HS-5 (cell line): ENCODE measurements at regions not wholly inside any gene's neighbourhood (a gene's known extent, or its start where the extent isn't known, plus 50 kb on each side); places are given as distances from the start of the nearest gene placed in this dataset.

Experiments used
- DNase-seq: peaks from one replicate; pipeline ENCODE4 v3.0.0-alpha.2; 2012; ENCODE audit warnings: low read depth

DNA sequence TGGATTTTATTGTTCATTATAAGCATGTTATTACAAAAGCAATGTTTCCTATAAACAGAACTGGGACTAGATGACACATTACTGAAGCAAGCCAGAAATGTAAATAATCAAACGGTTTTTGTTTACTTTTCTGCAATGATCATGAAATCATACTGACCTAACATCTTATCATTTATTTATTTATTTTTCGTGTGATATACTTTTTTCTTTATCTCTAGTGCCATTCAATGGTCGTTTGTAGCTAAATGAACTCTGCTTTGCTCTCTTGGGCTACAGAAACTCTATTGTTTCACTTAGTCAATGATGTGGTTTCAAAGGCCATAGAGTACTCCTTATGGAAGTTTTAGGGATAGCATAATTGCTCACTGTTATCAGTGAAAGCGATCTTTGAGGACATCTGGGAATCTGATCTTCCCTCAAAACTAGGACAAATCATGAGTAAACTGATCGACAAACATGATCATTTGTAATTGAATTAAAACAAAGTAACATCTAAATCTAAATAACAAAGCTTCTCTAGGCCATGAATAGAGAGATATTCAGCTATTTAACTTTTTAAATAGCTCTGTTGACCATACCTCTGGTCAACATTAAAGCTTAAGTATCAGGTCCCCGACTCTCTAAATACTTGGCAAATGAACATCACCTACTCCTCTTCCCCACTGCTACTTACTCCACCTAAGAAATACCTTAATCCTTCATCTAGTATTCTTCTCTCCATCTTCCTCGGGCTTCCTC, 933.4 kb downstream of the TFAP2A start:
- no peak for DNase-seq

DNA sequence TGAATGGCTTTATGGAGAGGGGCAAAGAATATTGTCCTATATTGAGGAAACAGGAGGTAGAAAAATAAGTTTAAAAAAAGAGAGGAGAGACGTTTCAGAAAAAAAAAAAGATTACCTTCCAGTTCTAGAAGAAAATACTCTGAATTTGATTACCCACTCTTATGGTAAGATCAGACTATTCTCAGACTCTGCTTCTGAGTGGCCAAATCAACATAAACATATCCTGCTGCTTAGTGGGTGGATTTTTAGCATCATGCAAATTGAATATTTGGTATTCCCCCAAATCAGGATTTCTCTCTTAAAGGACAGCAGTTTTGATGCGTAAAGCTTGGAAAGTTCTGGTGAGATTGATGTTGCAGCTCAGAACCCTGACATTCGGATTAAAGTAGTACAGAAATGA, 946.6 kb downstream of the TFAP2A start:
- no peak for DNase-seq

DNA sequence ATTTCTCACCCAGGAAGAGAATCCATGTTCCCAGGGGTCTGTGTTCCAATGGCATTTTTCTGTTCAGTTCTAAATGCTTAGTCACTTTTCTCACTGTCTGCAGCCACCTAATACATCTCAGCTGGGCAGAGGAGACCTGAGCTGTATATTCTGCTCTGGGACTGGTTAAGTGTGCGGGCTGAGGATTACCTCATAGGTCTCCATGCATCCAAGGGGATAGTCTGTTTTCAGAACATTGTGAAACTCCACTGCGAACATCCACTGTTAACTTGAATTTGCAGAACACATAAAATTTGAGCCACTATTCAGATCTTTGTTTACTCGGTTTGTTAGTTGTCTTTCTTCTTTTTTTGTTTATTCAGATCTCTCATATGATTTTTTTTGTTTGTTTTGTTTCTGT, 947.1 kb downstream of the TFAP2A start:
- DNase-seq, result no peak

DNA sequence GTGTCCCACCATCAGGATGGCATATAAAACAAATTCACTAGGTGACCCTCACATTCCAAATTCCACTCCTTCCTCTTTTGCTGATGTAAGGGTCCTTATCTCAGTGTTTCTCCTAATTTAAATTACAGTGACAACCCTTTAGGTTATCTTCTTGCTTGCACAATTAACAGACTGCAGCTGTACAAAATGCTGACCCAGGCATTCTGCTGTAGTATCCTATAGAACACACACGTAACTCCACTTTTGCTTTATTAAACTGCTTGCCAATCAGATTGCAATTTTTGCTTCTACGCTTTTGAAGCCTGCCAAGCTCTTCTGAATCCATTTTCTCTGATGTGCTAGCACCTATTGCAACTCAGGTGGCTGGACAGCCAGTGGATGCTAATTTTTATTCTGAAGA, 950.3 kb downstream of the TFAP2A start:
- DNase-seq, result no peak

DNA sequence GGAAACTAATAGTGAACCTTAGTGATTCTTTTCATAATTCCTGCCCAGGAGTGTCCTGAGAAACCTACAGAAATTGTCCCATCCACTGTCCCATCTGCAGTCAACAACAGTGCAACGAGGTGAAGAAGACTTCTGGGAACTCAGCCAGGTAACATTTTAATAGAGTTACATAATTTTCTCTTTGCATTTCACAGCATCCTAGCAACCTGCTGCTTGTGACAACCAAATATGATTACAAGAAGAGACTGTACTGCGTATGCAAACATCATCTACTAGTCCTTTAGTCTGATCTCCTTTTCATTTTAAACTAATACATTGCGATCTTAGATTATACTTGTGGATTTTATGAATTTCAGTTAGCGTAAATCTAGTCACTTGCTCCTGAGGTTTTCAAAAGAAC, 951.6 kb downstream of the TFAP2A start:
- DNase-seq, result no peak

DNA sequence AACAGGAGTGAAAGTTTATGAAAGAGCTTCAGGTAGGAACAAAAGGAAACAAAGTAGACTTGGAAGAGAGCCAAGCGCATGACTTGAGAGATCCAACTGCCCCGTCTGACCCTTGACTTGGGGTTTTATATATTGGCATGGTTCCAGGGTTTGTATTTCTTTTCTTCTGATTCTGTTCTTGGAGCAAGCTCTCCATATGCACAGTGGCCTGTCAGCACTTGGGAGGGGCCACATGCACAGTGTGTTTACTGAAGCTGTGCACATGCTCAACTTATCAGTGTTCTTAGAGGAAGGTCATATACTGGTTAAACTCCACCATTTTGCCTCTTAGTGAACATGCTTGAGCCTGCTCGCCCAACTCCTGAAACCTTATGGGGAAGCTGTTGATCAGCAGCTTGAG, 953.7 kb downstream of the TFAP2A start:
- no peak for DNase-seq

DNA sequence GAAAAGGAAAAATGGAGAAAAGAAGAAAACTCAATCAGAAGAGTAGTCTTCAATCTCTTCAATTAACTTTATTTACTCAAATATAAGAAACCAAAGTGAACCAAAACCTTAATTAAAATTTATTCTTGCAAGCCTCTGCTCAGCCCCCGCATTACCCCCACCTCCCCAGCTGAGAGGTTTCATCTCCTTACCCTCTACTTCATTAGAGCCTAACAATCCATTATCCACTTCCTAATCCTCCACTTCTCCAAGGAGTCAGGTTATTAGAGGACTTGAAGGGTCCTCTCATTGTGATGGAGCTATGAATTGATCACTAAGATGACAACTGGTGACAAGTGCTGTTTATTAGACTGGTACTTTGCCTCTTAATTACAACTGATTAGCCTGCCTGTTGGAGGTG, 956.5 kb downstream of the TFAP2A start:
- no peak for DNase-seq

DNA sequence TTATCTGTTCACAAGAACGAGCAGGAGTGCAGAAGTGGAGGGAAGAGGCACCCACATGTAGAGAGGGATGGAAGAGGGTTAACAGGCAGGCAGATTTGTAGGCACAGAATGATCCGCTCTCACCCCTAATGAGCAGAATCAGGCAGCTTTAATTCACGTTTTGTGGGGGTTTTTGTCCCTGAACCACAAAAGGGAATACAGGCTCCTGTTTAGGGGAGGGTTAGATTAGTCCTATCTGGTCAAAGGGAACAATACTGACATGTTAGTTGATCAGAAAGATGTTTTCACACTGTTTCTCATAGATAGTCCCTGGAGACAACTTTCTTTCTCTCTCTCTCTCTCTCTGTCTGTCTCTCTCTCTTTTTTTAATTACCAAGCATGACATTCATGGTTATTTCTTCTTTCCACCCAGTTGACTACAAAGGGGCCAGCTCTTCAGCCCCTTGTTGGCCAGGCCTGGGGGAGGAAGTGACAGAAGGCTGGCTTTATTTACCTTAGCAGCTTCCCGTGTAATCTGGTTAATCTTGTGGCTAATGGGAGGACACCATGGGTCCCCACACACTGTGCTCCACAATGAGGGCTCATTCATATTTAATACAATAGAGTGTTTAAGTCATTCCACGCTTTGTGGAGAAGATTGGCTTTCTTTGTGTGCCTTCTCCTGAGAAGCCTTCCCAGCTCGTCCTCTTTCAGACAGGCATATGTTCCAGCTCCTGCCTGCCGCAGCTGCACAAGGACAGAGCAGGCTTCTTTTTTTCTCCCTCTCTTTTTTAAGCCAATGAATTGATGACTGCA, 958.8 kb downstream of the TFAP2A start:
- DNase-seq, result no peak

DNA sequence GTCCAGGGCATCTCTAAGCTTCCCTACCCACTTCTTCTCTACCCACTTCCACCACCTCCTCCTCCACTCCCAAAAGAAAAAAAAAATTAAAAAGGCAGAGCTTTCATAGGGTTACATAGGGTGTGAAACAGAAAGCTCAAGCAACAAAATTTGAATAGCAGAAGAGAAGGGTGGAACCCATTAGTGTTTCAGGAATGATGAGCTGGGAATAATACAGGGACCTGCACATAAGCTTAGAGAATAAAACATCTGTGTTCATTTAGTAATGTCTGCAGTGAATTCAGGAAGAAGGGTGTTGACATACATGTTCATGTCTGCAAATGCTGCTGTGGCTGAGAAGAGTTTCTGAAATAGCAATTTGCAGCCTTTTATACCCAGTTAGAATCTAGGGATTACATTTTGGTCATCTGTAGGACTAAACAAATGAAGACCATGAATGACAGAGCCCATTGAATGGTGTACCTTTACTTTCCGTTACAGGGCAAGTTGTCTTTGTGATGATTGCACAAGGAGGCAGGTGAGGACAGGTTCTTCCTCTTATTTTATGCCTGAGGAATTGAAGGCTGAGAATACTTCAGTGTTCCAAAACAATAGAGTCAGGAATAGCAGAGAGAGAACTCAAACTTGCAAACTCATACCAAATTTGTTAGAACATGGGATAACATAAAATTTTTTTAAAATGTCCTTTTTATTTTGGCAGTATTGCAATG, 975.1 kb downstream of the TFAP2A start:
- no peak for DNase-seq

DNA sequence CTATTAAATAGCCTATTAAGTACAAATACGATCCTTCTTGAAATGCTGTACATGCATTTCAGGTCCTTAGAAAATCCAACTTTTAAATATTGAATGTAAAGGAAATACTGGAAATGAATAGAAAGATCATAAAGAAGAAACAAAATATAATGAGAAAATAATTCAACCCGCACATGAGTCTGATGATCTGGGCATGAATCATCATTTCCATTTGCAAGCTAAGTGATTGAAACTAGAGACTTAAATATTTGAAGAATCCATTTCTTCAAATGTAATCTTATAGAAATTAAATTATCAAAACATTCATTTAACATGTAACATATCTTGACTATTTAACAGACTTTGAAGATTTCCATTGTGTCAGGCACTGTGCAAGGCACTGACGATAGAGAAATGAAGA, 977.0 kb downstream of the TFAP2A start:
- DNase-seq, result peak; percentile 26

DNA sequence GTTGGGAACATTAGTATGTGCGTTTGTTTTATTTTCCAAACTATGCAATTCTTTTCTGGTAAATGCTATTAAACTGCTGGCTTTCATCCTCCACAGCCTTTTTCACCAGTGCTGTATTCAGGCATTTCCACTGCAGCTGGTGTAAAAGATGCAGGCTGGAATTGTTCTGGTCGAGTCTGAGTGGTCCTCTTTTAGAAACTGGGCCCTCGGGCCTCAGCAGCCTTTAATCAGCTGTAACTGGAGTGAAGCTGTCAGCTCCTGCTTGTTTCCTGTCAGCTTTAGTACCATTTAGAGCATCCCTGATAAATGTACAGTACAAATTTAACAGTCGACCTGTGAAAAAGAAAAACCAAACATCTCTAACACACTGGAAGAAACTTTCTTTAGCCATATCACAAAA, 979.6 kb downstream of the TFAP2A start:
- DNase-seq, result no peak

DNA sequence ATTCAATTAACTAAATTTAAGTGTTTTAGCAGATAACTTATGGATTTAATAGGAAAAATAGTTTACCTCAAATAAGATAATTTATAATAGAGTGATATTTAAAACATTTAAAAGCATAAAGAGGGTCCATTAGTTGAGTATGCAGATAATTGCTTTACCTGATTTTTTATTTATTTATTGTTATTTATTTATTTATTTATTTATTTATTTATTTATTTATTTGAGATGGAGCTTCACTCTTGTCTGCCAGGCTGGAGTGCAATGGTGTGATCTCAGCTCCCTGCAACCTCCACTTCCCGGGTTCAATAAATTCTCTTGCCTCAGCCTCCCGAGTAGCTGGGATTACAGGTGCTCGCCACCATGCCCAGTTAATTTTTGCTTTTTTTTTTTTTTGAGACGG, 982.9 kb downstream of the TFAP2A start:
- no peak for DNase-seq

DNA sequence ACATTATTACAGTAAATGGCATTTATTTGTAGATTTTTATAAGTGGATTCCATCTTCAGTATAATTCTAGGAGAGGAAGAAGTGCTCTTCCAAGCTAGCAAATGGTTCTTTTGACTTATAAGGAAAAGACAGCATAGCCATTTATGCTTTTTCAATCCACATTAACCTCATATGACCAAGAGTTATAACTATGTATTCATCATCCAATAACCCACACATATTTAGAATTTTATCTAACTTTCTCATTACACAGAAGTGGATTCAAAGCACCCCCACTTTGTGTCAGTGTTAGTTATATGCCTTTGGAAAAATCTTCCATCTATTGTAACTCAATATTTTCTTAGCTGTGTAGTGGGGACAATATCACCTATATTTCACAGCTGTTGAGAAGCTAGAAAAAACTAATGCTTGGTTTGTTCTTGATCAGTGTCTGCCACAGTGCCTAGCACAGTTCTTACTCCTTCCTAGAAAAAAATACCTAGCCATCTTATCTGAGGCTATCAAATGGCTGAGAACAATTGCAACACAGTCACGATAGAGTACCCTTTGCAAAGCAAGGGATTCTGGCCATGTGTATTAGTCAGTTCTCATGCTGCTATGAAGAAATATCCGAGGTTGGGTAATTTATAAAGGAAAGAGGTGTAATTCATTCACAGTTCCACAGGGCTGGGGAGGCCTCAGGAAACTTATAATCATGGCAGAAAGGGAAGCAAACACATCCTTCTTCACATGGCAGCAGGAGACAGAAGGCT, 986.3 kb downstream of the TFAP2A start:
- DNase-seq, result no peak

DNA sequence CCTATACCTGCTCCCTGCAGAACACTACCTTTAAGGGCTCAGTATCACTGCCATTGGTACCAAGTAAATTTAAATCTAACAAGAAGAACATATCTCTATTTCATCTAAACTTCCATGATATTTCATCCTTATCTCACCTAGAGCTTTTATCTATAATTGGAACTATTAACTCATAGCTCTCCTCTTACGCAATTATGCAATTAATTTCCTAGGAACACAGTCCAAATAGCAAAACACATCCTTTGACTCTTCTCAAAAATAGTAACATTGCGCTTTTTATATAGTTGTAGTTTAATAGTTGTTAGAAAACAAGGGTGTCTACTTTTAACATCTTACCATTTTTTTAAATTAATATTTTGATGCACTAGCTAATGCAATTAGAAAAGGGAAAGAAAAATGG, 986.8 kb upstream of the SLC35B3 start:
- DNase-seq, result no peak

DNA sequence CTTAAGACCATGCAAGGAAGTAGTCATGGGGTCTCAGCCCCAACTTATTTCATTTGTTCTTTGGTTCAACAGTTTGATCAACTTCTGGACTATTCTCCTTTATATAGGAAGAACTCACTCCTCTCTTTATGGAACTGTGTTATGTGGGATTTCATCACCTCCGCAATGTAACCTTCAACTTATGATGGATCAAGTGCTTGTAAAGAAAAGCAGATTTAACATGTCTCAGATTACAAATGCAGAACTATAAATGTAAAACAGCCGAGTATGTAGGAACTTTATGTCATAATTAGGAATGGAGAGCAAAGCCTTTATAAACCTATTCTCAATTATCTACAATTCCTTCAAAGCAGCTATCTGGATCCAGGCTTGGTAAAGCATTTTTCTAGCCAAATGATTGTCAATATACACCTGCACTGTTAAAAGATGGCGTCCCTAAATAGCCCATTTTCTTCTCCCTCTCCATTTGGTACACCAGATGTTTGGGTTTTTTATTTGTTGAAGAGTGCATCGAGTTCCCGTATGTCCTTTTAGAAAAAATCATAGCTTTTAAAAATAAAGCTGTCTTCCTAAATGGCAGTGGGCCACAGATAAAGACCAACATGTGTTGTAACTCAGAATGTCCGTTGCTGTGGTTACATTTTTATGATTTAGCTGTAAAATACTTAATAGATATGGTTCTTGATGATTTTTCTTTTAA, 985.1 kb upstream of the SLC35B3 start:
- DNase-seq, result no peak

DNA sequence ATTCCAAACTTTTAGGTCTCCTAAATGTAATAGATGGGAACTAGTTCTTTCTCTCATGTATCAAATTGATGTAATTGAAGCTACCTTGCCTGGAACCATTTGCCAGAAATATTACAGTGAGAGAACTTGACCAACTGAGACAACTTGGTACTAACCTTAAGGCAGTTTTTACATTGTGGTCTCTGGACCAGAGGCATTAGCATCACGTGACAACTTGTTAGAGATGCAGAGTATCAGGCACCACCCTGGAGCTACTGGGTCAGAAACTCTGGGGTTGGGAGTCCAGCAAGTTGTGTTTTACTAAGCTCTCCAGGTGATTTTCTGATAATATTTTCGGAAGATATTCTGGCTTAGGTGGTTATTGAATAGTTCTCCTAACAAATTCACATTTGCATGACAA, 982.1 kb upstream of the SLC35B3 start:
- no peak for DNase-seq

DNA sequence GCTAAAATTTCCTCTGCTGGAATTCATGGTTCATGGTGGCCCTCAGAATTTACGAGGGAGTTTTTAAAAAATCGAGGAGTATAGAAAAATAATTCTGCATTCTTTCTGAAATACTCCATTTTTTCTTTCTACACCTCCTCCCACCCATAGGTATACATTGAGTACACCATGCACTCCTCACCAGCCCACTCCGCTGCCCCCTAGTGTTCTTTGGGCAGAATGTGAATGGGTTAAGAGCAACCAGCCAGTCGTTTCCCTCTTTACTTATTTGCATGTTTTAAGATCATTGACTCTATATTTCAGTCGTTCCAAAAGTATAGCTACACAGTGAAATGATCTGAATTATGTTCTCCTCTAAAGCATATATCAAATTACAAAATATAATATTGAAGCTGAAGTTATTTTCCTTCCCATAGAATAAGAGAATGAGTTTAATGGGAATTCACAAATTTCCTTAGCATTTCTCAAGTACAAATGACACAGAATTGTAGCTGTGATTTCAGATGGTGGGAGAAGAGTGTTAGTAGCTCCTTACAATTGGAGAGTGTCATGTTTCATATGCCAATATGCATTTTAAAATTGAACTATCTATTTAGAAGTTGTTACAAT, 977.7 kb upstream of the SLC35B3 start:
- DNase-seq, result no peak

DNA sequence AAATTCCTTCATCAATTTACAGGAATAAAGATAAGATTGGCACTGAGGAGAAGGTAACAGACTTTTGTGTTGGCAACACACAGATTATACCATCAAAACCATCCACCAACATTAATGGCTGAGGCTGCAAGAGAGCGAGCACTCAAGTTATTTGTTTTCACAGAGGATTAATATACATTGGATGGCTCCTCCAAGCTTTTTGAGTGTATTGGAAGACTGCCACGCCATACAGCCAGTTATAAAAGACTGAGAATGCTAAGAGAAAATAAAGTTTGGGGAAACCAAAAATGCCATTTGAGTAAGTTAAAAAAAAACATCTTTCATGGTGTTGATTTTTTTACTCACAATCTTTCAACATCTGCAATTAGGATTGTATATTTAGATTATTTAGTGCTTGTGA, 973.8 kb upstream of the SLC35B3 start:
- DNase-seq, result no peak

DNA sequence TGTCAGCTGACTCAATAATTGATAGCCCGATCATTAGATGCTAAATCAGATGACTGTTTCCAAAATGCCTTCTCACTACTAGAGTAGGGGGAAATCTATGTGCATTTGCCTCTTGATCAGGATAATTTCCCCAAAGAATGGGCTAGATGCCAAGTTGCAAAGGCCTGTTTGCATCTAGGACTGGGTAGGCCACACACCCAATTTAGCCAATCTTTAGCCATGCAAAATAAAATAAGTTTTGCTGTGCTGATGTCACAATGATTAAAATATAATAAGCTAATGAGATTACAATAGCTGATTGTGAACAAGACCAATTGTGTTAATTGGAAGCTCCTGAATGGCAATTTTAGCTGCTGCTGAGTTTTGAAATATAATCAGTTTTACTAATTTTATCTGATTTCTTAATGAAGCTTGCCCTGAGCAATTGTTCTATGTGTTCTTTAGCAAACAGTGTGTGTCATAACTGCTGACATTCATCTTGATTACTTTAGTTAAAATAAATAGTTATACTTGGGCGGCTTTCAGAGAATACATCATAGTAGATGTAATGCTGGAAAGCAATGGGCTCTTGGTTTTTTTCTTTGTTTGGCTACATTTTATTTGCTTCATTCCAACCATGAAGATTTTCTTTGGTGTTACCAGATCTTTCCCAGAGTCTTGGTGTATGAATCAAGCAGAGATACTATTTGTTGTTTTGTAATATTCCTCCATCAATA, 973.2 kb upstream of the SLC35B3 start:
- DNase-seq, result no peak

DNA sequence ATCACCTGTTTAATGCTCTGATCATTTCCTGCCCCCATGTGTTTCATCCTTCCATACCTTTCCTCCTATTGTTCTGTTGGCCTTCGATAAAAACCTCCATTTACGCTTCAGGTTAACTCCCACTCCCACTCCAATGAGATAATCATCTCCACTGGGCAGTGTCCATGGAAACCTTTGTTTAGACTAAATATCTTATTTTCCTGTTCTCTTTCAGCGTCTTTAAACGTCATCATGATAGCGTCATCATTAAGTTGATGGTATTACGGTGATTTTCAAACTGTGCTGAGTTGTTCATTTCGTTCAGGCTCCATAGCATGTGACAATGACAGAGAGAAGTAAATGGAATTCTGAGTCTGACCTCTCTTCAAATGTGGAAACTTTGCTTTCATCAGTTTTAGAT, 970.5 kb upstream of the SLC35B3 start:
- DNase-seq, result no peak

DNA sequence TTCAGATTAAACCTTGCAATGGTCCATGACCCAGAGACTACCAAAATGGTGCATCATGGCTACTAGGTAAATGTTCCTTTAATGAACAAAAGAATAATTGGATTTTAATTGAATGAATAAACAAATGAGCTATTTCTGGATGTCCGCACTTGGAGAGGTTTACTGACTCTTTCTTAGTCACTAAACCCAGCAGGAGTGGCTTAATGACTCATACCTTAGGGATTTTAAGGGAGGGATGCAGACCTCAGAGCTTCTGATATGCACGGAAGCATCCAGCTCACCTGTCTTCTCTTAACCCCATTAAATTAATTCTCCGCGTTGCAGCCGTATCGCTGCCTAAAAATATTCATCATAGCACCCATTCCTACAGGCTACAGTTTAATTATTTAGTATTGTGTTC, 970.0 kb upstream of the SLC35B3 start:
- peak; percentile 61 for DNase-seq
